IMR-90 (cell line): ENCODE measurements at regions not wholly inside any gene's neighbourhood (a gene's known extent, or its start where the extent isn't known, plus 50 kb on each side); places are given as distances from the start of the nearest gene placed in this dataset.

Source experiments
- BHLHE40 ChIP-seq: fragments of 150-350 bp; IDR thresholded peaks from 2 replicates; pipeline ENCODE4 v1.6.1; 2016; ENCODE audit warnings: mild to moderate bottlenecking, low read depth, low read length
- CTCF ChIP-seq: conservative IDR thresholded peaks from 2 replicates; pipeline ENCODE4 v1.5.1; 2012; ENCODE audit warnings: mild to moderate bottlenecking, low read depth, low read length, improper control_type of control experiment
- MAZ ChIP-seq: IDR thresholded peaks from 2 replicates; pipeline ENCODE4 v1.6.1; 2012; ENCODE audit warnings: low read depth, mild to moderate bottlenecking, low read length, improper control_type of control experiment, moderate library complexity, borderline replicate concordance
- POLR2A ChIP-seq: IDR thresholded peaks from 2 replicates; pipeline ENCODE4 v1.6.1; 2012; ENCODE audit warnings: mild to moderate bottlenecking, low read depth, low read length
- RAD21 ChIP-seq: IDR thresholded peaks from 2 replicates; pipeline ENCODE4 v1.6.1; 2012; ENCODE audit warnings: low read length, improper control_type of control experiment
- RFX5 ChIP-seq: IDR thresholded peaks from 2 replicates; pipeline ENCODE4 v1.8.0; 2012; ENCODE audit warnings: low read depth, mild to moderate bottlenecking, low read length, moderate library complexity

- no peak for TF ChIP-seq CTCF
- no peak for TF ChIP-seq BHLHE40
- TF ChIP-seq RAD21: no peak
- TF ChIP-seq POLR2A: no peak
- no peak for TF ChIP-seq RFX5
- no peak for TF ChIP-seq MAZ
Observed at GRCh38 chr12:87853448-87854003, 175.7 kb downstream of the C12orf50 start.
